Kidney (tissue), 13 donors: ENCODE measurements at regions not wholly inside any gene's neighbourhood (a gene's known extent, or its start where the extent isn't known, plus 50 kb on each side); places are given as distances from the start of the nearest gene placed in this dataset.
"Not testable (repeated sequence)": the region's sequence is repeated elsewhere in the genome, so short reads cannot be mapped to it uniquely, and the experiment has no call there.

Source experiments
- DNase-seq, 5 donors: peaks; one replicate each; pipeline ENCODE4 v3.0.0-alpha.2; 2013 to 2020
- FAIRE-seq: peaks from 2 replicates; lab custom pipeline; 2012; peaks lifted over from hg19 to GRCh38; lab: Jason Lieb, UNC
- H3K27ac ChIP-seq, 2 donors: one replicate each; pipeline ENCODE4 v1.7.0; 2013; ENCODE audit warnings: low read depth in 2 of 2, low read length in 2 of 2, inconsistent platforms in 1 of 2
- H3K27me3 ChIP-seq: one replicate; pipeline ENCODE4 v1.7.1; 2013; ENCODE audit warnings: low read length, inconsistent platforms; ENCODE audit not compliant: control insufficient read depth, insufficient read depth
- H3K36me3 ChIP-seq, 3 donors: one replicate each; pipeline versions ENCODE4 v1.7.0 to v1.7.1; 2013; ENCODE audit warnings: low read length in 3 of 3, control low read depth in 1 of 3, inconsistent platforms in 1 of 3; ENCODE audit not compliant: insufficient read depth in 3 of 3, control insufficient read depth in 2 of 3
- H3K4me1 ChIP-seq, 3 donors: one replicate each; pipeline versions ENCODE4 v1.7.0 to v1.7.1; 2013; ENCODE audit warnings: low read length in 3 of 3, inconsistent platforms in 1 of 3, low read depth in 1 of 3; ENCODE audit not compliant: control insufficient read depth in 2 of 3, insufficient read depth in 2 of 3
- H3K4me3 ChIP-seq, 3 donors: one replicate each; pipeline versions ENCODE4 v1.7.0 to v1.8.1; 2013; ENCODE audit warnings: low read length in 3 of 3, control low read depth in 1 of 3, inconsistent platforms in 1 of 3
- H3K9ac ChIP-seq, 3 donors: one replicate each; pipeline versions ENCODE4 v1.7.0 to v1.7.1; 2013; ENCODE audit warnings: low read length in 3 of 3, control low read depth in 1 of 3, inconsistent platforms in 1 of 3
- H3K9me3 ChIP-seq, 3 donors: one replicate each; pipeline versions ENCODE4 v1.7.0 to v1.7.1; 2013; ENCODE audit warnings: low read length in 3 of 3, control low read depth in 1 of 3, inconsistent platforms in 1 of 3; ENCODE audit not compliant: control insufficient read depth in 2 of 3, insufficient read depth in 1 of 3
- intact Hi-C: fragments of 100-400 bp; cut with DNase I; formaldehyde crosslinking; loops from one replicate; pipeline ENCODE4 v1.11.1; 2022
- TF ChIP-seq, protein P1 (sequence below): IDR thresholded peaks from 3 replicates; pipeline ENCODE4 v1.5.1; 2012; ENCODE audit warnings: mild to moderate bottlenecking, moderate library complexity, borderline replicate concordance; ENCODE audit not compliant: insufficient read depth; ENCODE audit errors: extremely low read depth
- donor health status: control.
- donor health status: control.
- donor health status: control.
- donor health status: control.
- donor health status: control.
- donor health status: DM: yes; HTN: yes; CAD: no.
- donor health status: Normal renal cell carcinoma (clear cell type).

DNA sequence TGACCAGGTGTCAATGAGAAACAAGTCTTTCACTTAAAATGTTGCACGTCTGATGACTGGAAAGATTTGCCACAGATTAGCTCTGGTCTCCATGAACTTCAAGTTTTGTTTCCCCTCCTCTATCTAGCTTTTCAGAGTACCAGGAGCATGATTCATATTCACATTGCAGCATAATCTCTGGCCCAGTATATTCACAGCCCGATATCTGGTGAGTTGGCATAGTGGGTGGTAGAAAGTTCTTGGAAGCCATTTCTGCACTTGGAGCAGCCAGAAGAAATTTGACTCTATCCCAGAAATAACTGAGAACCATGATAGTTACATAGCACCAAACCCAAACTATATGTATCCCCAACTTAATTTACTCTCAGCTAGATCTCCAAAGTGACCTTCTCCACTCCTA is 503.9 kb downstream of the PID1 start:
- intact Hi-C loops: no loop called here
- no peaks in the 10 kb centered on the region for H3K4me1 ChIP-seq
- no peaks in the 10 kb centered on the region for H3K36me3 ChIP-seq
- H3K27me3 ChIP-seq: no peaks in the 10 kb centered on the region
- no peak for FAIRE-seq
- no peak overlapping the region for H3K4me3 ChIP-seq
- no peaks in the 10 kb centered on the region for H3K9me3 ChIP-seq
- H3K9ac ChIP-seq: no peak overlapping the region
- no peak overlapping the region for H3K27ac ChIP-seq
- TF ChIP-seq, protein P1, sequence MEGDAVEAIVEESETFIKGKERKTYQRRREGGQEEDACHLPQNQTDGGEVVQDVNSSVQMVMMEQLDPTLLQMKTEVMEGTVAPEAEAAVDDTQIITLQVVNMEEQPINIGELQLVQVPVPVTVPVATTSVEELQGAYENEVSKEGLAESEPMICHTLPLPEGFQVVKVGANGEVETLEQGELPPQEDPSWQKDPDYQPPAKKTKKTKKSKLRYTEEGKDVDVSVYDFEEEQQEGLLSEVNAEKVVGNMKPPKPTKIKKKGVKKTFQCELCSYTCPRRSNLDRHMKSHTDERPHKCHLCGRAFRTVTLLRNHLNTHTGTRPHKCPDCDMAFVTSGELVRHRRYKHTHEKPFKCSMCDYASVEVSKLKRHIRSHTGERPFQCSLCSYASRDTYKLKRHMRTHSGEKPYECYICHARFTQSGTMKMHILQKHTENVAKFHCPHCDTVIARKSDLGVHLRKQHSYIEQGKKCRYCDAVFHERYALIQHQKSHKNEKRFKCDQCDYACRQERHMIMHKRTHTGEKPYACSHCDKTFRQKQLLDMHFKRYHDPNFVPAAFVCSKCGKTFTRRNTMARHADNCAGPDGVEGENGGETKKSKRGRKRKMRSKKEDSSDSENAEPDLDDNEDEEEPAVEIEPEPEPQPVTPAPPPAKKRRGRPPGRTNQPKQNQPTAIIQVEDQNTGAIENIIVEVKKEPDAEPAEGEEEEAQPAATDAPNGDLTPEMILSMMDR: no peak
- no peak for DNase-seq

DNA sequence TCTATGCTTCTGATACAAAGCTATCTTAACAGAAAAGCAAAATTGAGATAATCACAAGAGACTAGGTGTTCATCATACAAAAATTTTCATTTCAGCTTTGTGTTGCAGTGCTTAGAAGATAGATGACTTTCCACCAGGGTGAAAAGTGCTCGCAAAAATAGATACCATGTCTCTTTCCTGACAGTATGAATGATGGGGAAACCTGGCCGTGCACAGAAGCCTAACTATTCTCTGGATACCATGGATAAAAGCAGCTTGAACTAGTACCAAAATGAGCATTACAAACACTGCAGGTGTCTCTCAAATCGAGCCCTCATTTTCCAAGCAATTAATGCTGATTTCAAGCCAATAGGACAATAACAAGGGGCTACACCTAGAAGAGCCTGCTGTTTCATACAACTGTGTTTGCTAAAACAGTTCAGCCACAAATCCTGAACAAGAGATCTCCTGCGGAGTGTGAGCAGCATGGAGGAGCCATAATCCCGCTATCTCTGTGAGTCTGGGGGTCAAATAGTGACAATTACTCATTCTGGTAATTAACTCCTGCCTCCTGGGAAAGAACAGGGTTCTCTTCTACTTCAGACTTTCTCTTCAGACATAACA is 507.6 kb downstream of the PID1 start:
- H3K27me3 ChIP-seq: no peaks in the 10 kb centered on the region
- TF ChIP-seq, protein P1: no peak
- intact Hi-C loops: no loop called here
- H3K36me3 ChIP-seq: no peaks in the 10 kb centered on the region
- no peak for FAIRE-seq
- no peak overlapping the region for H3K4me3 ChIP-seq
- no peaks in the 10 kb centered on the region for H3K9me3 ChIP-seq
- H3K27ac ChIP-seq: no peak overlapping the region
- H3K9ac ChIP-seq: no peak overlapping the region
- H3K4me1 ChIP-seq: no peaks in the 10 kb centered on the region
- DNase-seq: peak in 2 of 5 donors; percentile 6 to 7

DNA sequence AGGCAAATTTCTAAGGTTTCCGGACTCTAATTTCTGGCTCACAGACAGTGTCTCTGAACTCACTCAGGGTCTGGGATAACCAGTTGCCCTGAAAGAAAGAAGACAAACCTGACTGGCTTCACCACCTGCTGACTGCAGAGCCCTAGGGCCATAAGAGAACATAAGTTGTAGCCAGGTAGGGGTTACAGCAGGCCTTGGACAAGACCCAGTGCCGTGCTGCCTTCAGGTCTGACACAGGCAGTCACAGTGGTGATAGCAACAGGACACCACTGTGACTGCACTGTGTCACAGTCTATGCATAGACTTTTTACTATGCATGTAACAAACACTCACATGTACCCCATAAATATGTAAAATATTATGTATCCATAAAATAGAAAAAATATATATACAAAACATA is 508.5 kb downstream of the PID1 start:
- no peaks in the 10 kb centered on the region for H3K9me3 ChIP-seq
- H3K27ac ChIP-seq: no peak overlapping the region
- no peaks in the 10 kb centered on the region for H3K27me3 ChIP-seq
- no peak for FAIRE-seq
- TF ChIP-seq, protein P1: no peak
- no peaks in the 10 kb centered on the region for H3K36me3 ChIP-seq
- DNase-seq: no peak
- intact Hi-C loops: no loop called here
- H3K9ac ChIP-seq: no peak overlapping the region
- no peak overlapping the region for H3K4me3 ChIP-seq
- H3K4me1 ChIP-seq: no peaks in the 10 kb centered on the region

DNA sequence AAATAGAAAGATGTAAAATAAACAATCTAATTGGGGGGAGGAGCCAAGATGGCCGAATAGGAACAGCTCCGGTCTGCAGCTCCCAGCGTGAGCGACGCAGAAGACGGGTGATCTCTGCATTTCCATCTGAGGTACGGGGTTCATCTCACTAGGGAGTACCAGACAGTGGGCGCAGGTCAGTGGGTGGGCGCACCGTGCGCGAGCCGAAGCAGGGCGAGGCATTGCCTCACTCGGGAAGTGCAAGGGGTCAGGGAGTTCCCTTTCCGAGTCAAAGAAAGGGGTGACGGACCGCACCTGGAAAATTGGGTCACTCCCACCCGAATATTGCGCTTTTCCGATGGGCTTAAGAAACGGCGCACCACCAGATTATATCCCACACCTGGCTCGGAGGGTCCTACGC is 515.4 kb downstream of the PID1 start:
- H3K9ac ChIP-seq, FAIRE-seq, H3K36me3 ChIP-seq, H3K9me3 ChIP-seq, H3K27ac ChIP-seq, H3K27me3 ChIP-seq, DNase-seq, H3K4me1 ChIP-seq, H3K4me3 ChIP-seq, intact Hi-C loops: not testable (repeated sequence)
